ENCODE measurements at regions not wholly inside any gene's neighbourhood (a gene's known extent, or its start where the extent isn't known, plus 50 kb on each side); places are given as distances from the start of the nearest gene placed in this dataset.
"Not testable (repeated sequence)": the region's sequence is repeated elsewhere in the genome, so short reads cannot be mapped to it uniquely, and the experiment has no call there.

GRCh38 chr10:22091260-22091659, 87.7 kb upstream of the DNAJC1 start:
- in situ Hi-C loops (cut with MboI; ENCODE audit: low pct_unique_long_range_greater_than_20kb, low sequenced_read_pairs): not testable (repeated sequence)

GRCh38 chr10:22087402-22087738, 83.8 kb upstream of the DNAJC1 start:
- DNase-seq: no peak
- in situ Hi-C loops (cut with MboI; ENCODE audit: low pct_unique_long_range_greater_than_20kb, low sequenced_read_pairs): no loop called here

More at GRCh38 chr10:22091260-22091659, 87.7 kb upstream of the DNAJC1 start:
- not testable (repeated sequence) for DNase-seq

GRCh38 chr10:22086730-22087401, 83.3 kb upstream of the DNAJC1 start:
- no peak for DNase-seq
- in situ Hi-C loops (cut with MboI; ENCODE audit: low pct_unique_long_range_greater_than_20kb, low sequenced_read_pairs): no loop called here

- DNase-seq; in situ Hi-C loops (cut with MboI; ENCODE audit: low pct_unique_long_range_greater_than_20kb, low sequenced_read_pairs): not testable (repeated sequence)
These were observed 76.4 kb upstream of the DNAJC1 start for GRCh38 chr10:22079921-22080320.

GRCh38 chr10:22071332-22071731, 67.8 kb upstream of the DNAJC1 start:
- in situ Hi-C loops (cut with MboI; ENCODE audit: low pct_unique_long_range_greater_than_20kb, low sequenced_read_pairs): no loop called here
- DNase-seq: no peak

- no peak for DNase-seq
- in situ Hi-C loops (cut with MboI; ENCODE audit: low pct_unique_long_range_greater_than_20kb, low sequenced_read_pairs): no loop called here
These were observed 63.6 kb upstream of the DNAJC1 start for GRCh38 chr10:22067091-22067490.

GRCh38 chr10:22060984-22061383, 57.5 kb upstream of the DNAJC1 start:
- DNase-seq: peak; percentile 17
- in situ Hi-C loops (cut with MboI; ENCODE audit: low pct_unique_long_range_greater_than_20kb, low sequenced_read_pairs): not testable (repeated sequence)

- in situ Hi-C loops (cut with MboI; ENCODE audit: low pct_unique_long_range_greater_than_20kb, low sequenced_read_pairs): no loop called here
- no peak for DNase-seq
These were observed 54.7 kb upstream of the DNAJC1 start for GRCh38 chr10:22058201-22058600.

GRCh38 chr10:22054961-22055360, 51.4 kb upstream of the DNAJC1 start:
- no peak for DNase-seq
- in situ Hi-C loops (cut with MboI; ENCODE audit: low pct_unique_long_range_greater_than_20kb, low sequenced_read_pairs): no loop called here

Data from KBM-7 (cell line).